K562 (cell line): ENCODE measurements at regions not wholly inside any gene's neighbourhood (a gene's known extent, or its start where the extent isn't known, plus 50 kb on each side); places are given as distances from the start of the nearest gene placed in this dataset.

Source experiments
- ATAC-seq: fragments of 200-7000 bp; cut with Tn5 transposase; 3 replicates; pipeline ENCODE4 v1.9.1; 2020; ENCODE audit warnings: moderate library complexity
- BruUV-seq: library from RNA; stranded (reverse); fragments of 400-500 nt; replicated peaks from 2 replicates; lab custom pipeline; 2021; lab: Mats Ljungman, UMichigan
- CTCF ChIA-PET: fragments of 300-600 bp; formaldehyde crosslinking; extraction: SDS; loops from one replicate; lab custom pipeline; 2021; ENCODE audit warnings: low intra/inter-chr PET ratio; lab: Yijun Ruan, JAX
- POLR2A ChIA-PET: fragments of 300-600, 350-650 bp; sonication (Branson Sonifier 250); formaldehyde crosslinking; extraction: SDS; loops from one replicate; lab custom pipeline; 2021; ENCODE audit warnings: antibody characterized with exemption, inconsistent platforms; lab: Yijun Ruan, JAX
- DNase-seq, 4 experiments: peaks; one replicate each; pipeline versions ENCODE4 v3.0.0 to v3.0.0-alpha.2; 2011 to 2018; ENCODE audit warnings: low spot score in 3 of 4, mixed read lengths in 3 of 4; ENCODE audit errors: extremely low read depth in 1 of 4
- FAIRE-seq: peaks from 2 replicates; lab custom pipeline; 2011; peaks lifted over from hg19 to GRCh38; lab: Jason Lieb, UNC
- H2AFZ ChIP-seq: 2 replicates; pipeline ENCODE4 v1.6.0; 2011; ENCODE audit warnings: low read depth, low read length, control low read depth, inconsistent platforms
- H3K27ac ChIP-seq: fragments of 200-600 bp; 3 replicates; pipeline ENCODE4 v1.8.0; 2011; ENCODE audit warnings: low read depth, mild to moderate bottlenecking, control low read depth, inconsistent platforms, low read length, moderate library complexity, mixed read lengths; ENCODE audit errors: extremely low read depth
- H3K27me3 ChIP-seq, 2 experiments: fragments of 300-600 bp in 1 of 2; 2 replicates in 1 of 2; 3 replicates in 1 of 2; pipeline versions ENCODE4 v1.6.0 to v1.8.0; 2011; ENCODE audit warnings: inconsistent platforms in 2 of 2, low read length in 2 of 2, mild to moderate bottlenecking in 1 of 2, mixed read lengths in 1 of 2, moderate library complexity in 1 of 2; ENCODE audit not compliant: control insufficient read depth in 2 of 2, insufficient read depth in 2 of 2
- H3K36me3 ChIP-seq: fragments of 300-600 bp; 3 replicates; pipeline ENCODE4 v1.8.0; 2011; ENCODE audit warnings: mild to moderate bottlenecking, low read length, inconsistent platforms; ENCODE audit not compliant: control insufficient read depth, insufficient read depth
- H3K4me1 ChIP-seq, 2 experiments: fragments of 200-600 bp in 1 of 2; replicated peaks in 1 of 2; 2 replicates in 1 of 2; 3 replicates in 1 of 2; pipeline versions ENCODE4 v1.5.1 to v1.8.0; 2011; ENCODE audit warnings: inconsistent platforms in 2 of 2, low read length in 2 of 2, mild to moderate bottlenecking in 1 of 2, mixed read lengths in 1 of 2, moderate library complexity in 1 of 2; ENCODE audit not compliant: control insufficient read depth in 2 of 2, insufficient read depth in 2 of 2
- H3K4me2 ChIP-seq: 2 replicates; pipeline ENCODE4 v1.6.1; 2011; ENCODE audit warnings: low read length, control low read depth, inconsistent platforms, mixed read lengths; ENCODE audit not compliant: insufficient read depth
- H3K4me3 ChIP-seq: fragments of 200-600 bp; sonication (generic), shearing (Covaris generic); 2 replicates; pipeline ENCODE4 v1.5.1; 2016; ENCODE audit warnings: control low read depth, inconsistent platforms
- H3K79me2 ChIP-seq: fragments of 200-600 bp; 3 replicates; pipeline ENCODE4 v1.8.0; 2011; ENCODE audit warnings: low read length, inconsistent platforms; ENCODE audit not compliant: control insufficient read depth, insufficient read depth
- H3K9ac ChIP-seq, 2 experiments: 2 replicates each; pipeline versions ENCODE4 v1.6.0 to v1.6.1; 2011; ENCODE audit warnings: low read depth in 2 of 2, low read length in 2 of 2, control low read depth in 1 of 2, inconsistent platforms in 1 of 2, mild to moderate bottlenecking in 1 of 2, mixed read lengths in 1 of 2; ENCODE audit not compliant: insufficient read depth in 1 of 2
- H3K9me1 ChIP-seq: one replicate; pipeline ENCODE4 v1.6.0; 2011; ENCODE audit warnings: inconsistent platforms, mild to moderate bottlenecking, low read length, moderate library complexity; ENCODE audit not compliant: control insufficient read depth, insufficient read depth
- H3K9me3 ChIP-seq: replicated peaks from 2 replicates; pipeline ENCODE4 v1.5.1; 2011; ENCODE audit warnings: low read depth, low read length, inconsistent platforms; ENCODE audit not compliant: control insufficient read depth, insufficient read depth
- H4K20me1 ChIP-seq: replicated peaks from 2 replicates; pipeline ENCODE4 v1.6.1; 2011; ENCODE audit warnings: low read length, inconsistent platforms, mixed read lengths; ENCODE audit not compliant: control insufficient read depth, insufficient read depth
- SPI1 ChIP-seq: IDR thresholded peaks from 2 replicates; pipeline ENCODE4 v1.6.1; 2011; ENCODE audit warnings: low read depth, low read length, control low read depth, borderline replicate concordance
- ZFP36 ChIP-seq: fragments of 150-350 bp; IDR thresholded peaks from 2 replicates; pipeline ENCODE4 v1.6.1; 2018; ENCODE audit warnings: low read length, low read depth; ENCODE audit not compliant: partially characterized antibody
- ZNF507 ChIP-seq: conservative IDR thresholded peaks from 2 replicates; pipeline ENCODE4 v1.6.1; 2017; ENCODE audit warnings: missing genetic modification characterization, missing compliant biosample characterization
- WGBS: fragments of 100-300 bp; shearing (Covaris generic); methylation state at CpG from one replicate; pipeline ENCODE4 v1.1.6; 2016; ENCODE audit warnings: low coverage, mixed read lengths; ENCODE audit not compliant: insufficient coverage; ENCODE audit errors: missing lambda C conversion rate; 5-methylcytosine and 5-hydroxymethylcytosine counted together
- in situ Hi-C: fragments of 300-500 bp; cut with MboI; formaldehyde crosslinking; loops from 4 replicates; pipeline ENCODE4 v1.15.0; 2018; ENCODE audit warnings: inconsistent platforms, mixed read lengths
- intact Hi-C: fragments of 100-400 bp; cut with micrococcal nuclease; formaldehyde crosslinking; loops from 2 replicates; pipeline ENCODE4 v1.14.2; 2022
- TF ChIP-seq, protein P1 (sequence below): fragments of 250-450 bp; sonication (Bioruptor Pico); IDR thresholded peaks from 2 replicates; pipeline ENCODE4 v1.5.0; 2021

DNA sequence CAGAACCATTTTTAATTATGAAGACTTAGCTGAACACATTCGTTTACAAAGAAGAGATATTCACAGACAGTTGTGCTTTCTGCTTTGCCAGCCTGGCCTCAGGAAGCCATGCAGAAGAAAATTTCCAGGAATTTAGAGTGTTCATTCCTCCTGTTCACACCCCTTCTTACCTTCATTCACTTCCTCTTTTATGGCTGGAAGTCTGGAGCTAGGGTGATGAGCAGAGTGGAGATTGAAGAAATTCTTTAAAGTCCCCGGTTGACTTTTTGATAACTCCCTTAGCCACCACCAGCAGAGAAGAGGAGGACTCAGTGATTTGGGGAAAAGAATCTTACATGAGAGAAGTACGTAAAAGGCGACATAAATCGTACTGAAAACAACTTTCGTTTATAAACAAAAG lies 263.6 kb upstream of the TSHZ3 start:
- intact Hi-C loops: no loop called here

DNA sequence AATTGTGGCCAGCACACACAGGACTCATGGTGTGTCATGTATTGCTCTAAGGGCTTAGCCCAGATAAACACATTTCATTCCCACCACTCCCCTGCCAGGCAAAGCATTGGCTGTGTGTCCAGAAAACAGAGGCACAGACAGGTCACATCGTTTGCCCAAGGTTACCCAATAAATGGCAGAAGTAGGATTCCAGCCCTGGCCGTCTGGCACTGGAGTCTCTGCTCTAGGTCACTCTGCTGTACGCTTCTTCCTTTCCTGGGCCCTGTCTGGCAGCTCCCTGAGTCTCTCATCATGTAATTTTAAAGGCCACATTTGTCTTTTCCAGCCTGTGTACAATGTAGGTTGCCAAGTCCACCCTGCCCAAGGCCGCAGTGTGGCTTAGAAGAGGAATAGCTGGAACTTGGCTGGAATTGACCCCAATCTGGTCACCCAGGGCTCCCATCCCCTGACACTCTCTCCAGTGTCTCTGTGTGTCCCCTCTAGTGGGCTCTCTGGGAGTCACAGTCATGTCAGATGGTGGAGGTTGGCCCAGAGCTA lies 264.5 kb upstream of the TSHZ3 start:
- no peaks in the 10 kb centered on the region for H3K9me3 ChIP-seq
- ChIA-PET CTCF (no interaction called here), POLR2A (no interaction called here)
- no peak for ATAC-seq
- intact Hi-C loops: no loop called here
- H3K9me1 ChIP-seq: no peaks in the 10 kb centered on the region
- H3K36me3 ChIP-seq: no peaks in the 10 kb centered on the region
- H3K27ac ChIP-seq: no peak overlapping the region
- H3K79me2 ChIP-seq: no peaks in the 10 kb centered on the region
- TF ChIP-seq, protein P1, sequence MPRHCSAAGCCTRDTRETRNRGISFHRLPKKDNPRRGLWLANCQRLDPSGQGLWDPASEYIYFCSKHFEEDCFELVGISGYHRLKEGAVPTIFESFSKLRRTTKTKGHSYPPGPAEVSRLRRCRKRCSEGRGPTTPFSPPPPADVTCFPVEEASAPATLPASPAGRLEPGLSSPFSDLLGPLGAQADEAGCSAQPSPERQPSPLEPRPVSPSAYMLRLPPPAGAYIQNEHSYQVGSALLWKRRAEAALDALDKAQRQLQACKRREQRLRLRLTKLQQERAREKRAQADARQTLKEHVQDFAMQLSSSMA (CRISPR knock-in tag): no peak
- peak; percentile 44 for TF ChIP-seq ZFP36
- no peak for FAIRE-seq
- no peak overlapping the region for H3K4me3 ChIP-seq
- no peaks in the 10 kb centered on the region; a peak in 1 of 5 replicates for H3K27me3 ChIP-seq
- no TSS peak for BruUV-seq
- no peak overlapping the region for H3K4me2 ChIP-seq
- WGBS: 0% methylated on average over 4 of the region's 4 CpGs
- no peak for DNase-seq
- no peaks in the 10 kb centered on the region for H3K4me1 ChIP-seq
- H3K9ac ChIP-seq: no peak overlapping the region
- no peaks in the 10 kb centered on the region for H4K20me1 ChIP-seq
- in situ Hi-C loops: no loop called here
- no peak overlapping the region for H2AFZ ChIP-seq

More for the DNA sequence above, 263.6 kb upstream of the TSHZ3 start:
- ATAC-seq: no peak
- H3K4me1 ChIP-seq: no peaks in the 10 kb centered on the region
- H3K79me2 ChIP-seq: no peaks in the 10 kb centered on the region
- H3K4me2 ChIP-seq: no peak overlapping the region
- H4K20me1 ChIP-seq: no peaks in the 10 kb centered on the region
- no peaks in the 10 kb centered on the region for H3K9me3 ChIP-seq
- CTCF ChIA-PET: no interaction called here
- POLR2A ChIA-PET: no interaction called here
- no peak overlapping the region for H3K9ac ChIP-seq
- no peak overlapping the region for H2AFZ ChIP-seq
- in situ Hi-C loops: no loop called here
- WGBS: 0% methylated on average over 6 of the region's 6 CpGs
- no peaks in the 10 kb centered on the region for H3K36me3 ChIP-seq
- no peaks in the 10 kb centered on the region; a peak in 1 of 5 replicates for H3K27me3 ChIP-seq
- DNase-seq: no peak
- no peaks in the 10 kb centered on the region for H3K9me1 ChIP-seq
- no TSS peak for BruUV-seq
- FAIRE-seq: no peak
- no peak overlapping the region for H3K4me3 ChIP-seq
- no peak for TF ChIP-seq ZNF507 (tag)
- TF ChIP-seq SPI1: peak; percentile 88
- TF ChIP-seq, all 486 proteins: peak for 1
- no peak overlapping the region for H3K27ac ChIP-seq
